K562 (cell line): ENCODE measurements at regions not wholly inside any gene's neighbourhood (a gene's known extent, or its start where the extent isn't known, plus 50 kb on each side); places are given as distances from the start of the nearest gene placed in this dataset.

Experiments
- ATAC-seq: fragments of 200-7000 bp; cut with Tn5 transposase; 3 replicates; pipeline ENCODE4 v1.9.1; 2020; ENCODE audit warnings: moderate library complexity
- BruUV-seq: library from RNA; stranded (reverse); fragments of 400-500 nt; replicated peaks from 2 replicates; lab custom pipeline; 2021; lab: Mats Ljungman, UMichigan
- CTCF ChIA-PET: fragments of 300-600 bp; formaldehyde crosslinking; extraction: SDS; loops from one replicate; lab custom pipeline; 2021; ENCODE audit warnings: low intra/inter-chr PET ratio; lab: Yijun Ruan, JAX
- POLR2A ChIA-PET: fragments of 300-600, 350-650 bp; sonication (Branson Sonifier 250); formaldehyde crosslinking; extraction: SDS; loops from one replicate; lab custom pipeline; 2021; ENCODE audit warnings: antibody characterized with exemption, inconsistent platforms; lab: Yijun Ruan, JAX
- DNase-seq, 4 experiments: peaks; one replicate each; pipeline versions ENCODE4 v3.0.0 to v3.0.0-alpha.2; 2011 to 2018; ENCODE audit warnings: low spot score in 3 of 4, mixed read lengths in 3 of 4; ENCODE audit errors: extremely low read depth in 1 of 4
- FAIRE-seq: peaks from 2 replicates; lab custom pipeline; 2011; peaks lifted over from hg19 to GRCh38; lab: Jason Lieb, UNC
- H2AFZ ChIP-seq: 2 replicates; pipeline ENCODE4 v1.6.0; 2011; ENCODE audit warnings: low read depth, low read length, control low read depth, inconsistent platforms
- H3K27ac ChIP-seq: fragments of 200-600 bp; 3 replicates; pipeline ENCODE4 v1.8.0; 2011; ENCODE audit warnings: low read depth, mild to moderate bottlenecking, control low read depth, inconsistent platforms, low read length, moderate library complexity, mixed read lengths; ENCODE audit errors: extremely low read depth
- H3K27me3 ChIP-seq, 2 experiments: fragments of 300-600 bp in 1 of 2; 2 replicates in 1 of 2; 3 replicates in 1 of 2; pipeline versions ENCODE4 v1.6.0 to v1.8.0; 2011; ENCODE audit warnings: inconsistent platforms in 2 of 2, low read length in 2 of 2, mild to moderate bottlenecking in 1 of 2, mixed read lengths in 1 of 2, moderate library complexity in 1 of 2; ENCODE audit not compliant: control insufficient read depth in 2 of 2, insufficient read depth in 2 of 2
- H3K36me3 ChIP-seq: fragments of 300-600 bp; 3 replicates; pipeline ENCODE4 v1.8.0; 2011; ENCODE audit warnings: mild to moderate bottlenecking, low read length, inconsistent platforms; ENCODE audit not compliant: control insufficient read depth, insufficient read depth
- H3K4me1 ChIP-seq, 2 experiments: fragments of 200-600 bp in 1 of 2; replicated peaks in 1 of 2; 2 replicates in 1 of 2; 3 replicates in 1 of 2; pipeline versions ENCODE4 v1.5.1 to v1.8.0; 2011; ENCODE audit warnings: inconsistent platforms in 2 of 2, low read length in 2 of 2, mild to moderate bottlenecking in 1 of 2, mixed read lengths in 1 of 2, moderate library complexity in 1 of 2; ENCODE audit not compliant: control insufficient read depth in 2 of 2, insufficient read depth in 2 of 2
- H3K4me2 ChIP-seq: 2 replicates; pipeline ENCODE4 v1.6.1; 2011; ENCODE audit warnings: low read length, control low read depth, inconsistent platforms, mixed read lengths; ENCODE audit not compliant: insufficient read depth
- H3K4me3 ChIP-seq: fragments of 200-600 bp; sonication (generic), shearing (Covaris generic); 2 replicates; pipeline ENCODE4 v1.5.1; 2016; ENCODE audit warnings: control low read depth, inconsistent platforms
- H3K79me2 ChIP-seq: fragments of 200-600 bp; 3 replicates; pipeline ENCODE4 v1.8.0; 2011; ENCODE audit warnings: low read length, inconsistent platforms; ENCODE audit not compliant: control insufficient read depth, insufficient read depth
- H3K9ac ChIP-seq, 2 experiments: 2 replicates each; pipeline versions ENCODE4 v1.6.0 to v1.6.1; 2011; ENCODE audit warnings: low read depth in 2 of 2, low read length in 2 of 2, control low read depth in 1 of 2, inconsistent platforms in 1 of 2, mild to moderate bottlenecking in 1 of 2, mixed read lengths in 1 of 2; ENCODE audit not compliant: insufficient read depth in 1 of 2
- H3K9me1 ChIP-seq: one replicate; pipeline ENCODE4 v1.6.0; 2011; ENCODE audit warnings: inconsistent platforms, mild to moderate bottlenecking, low read length, moderate library complexity; ENCODE audit not compliant: control insufficient read depth, insufficient read depth
- H3K9me3 ChIP-seq: replicated peaks from 2 replicates; pipeline ENCODE4 v1.5.1; 2011; ENCODE audit warnings: low read depth, low read length, inconsistent platforms; ENCODE audit not compliant: control insufficient read depth, insufficient read depth
- H4K20me1 ChIP-seq: replicated peaks from 2 replicates; pipeline ENCODE4 v1.6.1; 2011; ENCODE audit warnings: low read length, inconsistent platforms, mixed read lengths; ENCODE audit not compliant: control insufficient read depth, insufficient read depth
- BCL6 ChIP-seq: fragments of 250-450 bp; sonication (Bioruptor Pico); IDR thresholded peaks from 2 replicates; pipeline ENCODE4 v1.4.0; 2020
- CSDE1 ChIP-seq, 2 experiments: fragments of 450-650 bp; IDR thresholded peaks; 2 replicates each; pipeline ENCODE4 v1.6.1; 2016; ENCODE audit warnings: mild to moderate bottlenecking in 1 of 2
- CTCF ChIP-seq, 3 experiments: IDR thresholded peaks in 2 of 3; conservative IDR thresholded peaks in 1 of 3; 2 replicates each; pipeline ENCODE4 v1.5.1; 2011 to 2012; ENCODE audit warnings: low read length in 3 of 3, mild to moderate bottlenecking in 3 of 3, control low read depth in 2 of 3, improper control_type of control experiment in 1 of 3, inconsistent platforms in 1 of 3, low read depth in 1 of 3, mixed read lengths in 1 of 3, moderate library complexity in 1 of 3; ENCODE audit not compliant: insufficient read depth in 2 of 3
- ELF1 ChIP-seq: fragments of 200-800 bp; sonication (Bioruptor generic); IDR thresholded peaks from 2 replicates; pipeline ENCODE4 v1.6.1; 2016; ENCODE audit warnings: missing genetic modification characterization, missing compliant biosample characterization
- ERF ChIP-seq: fragments of 450-650 bp; formaldehyde crosslinking; IDR thresholded peaks from 2 replicates; pipeline ENCODE4 v1.4.0; 2020; ENCODE audit warnings: mild to moderate bottlenecking, mixed read lengths
- GABPB2 ChIP-seq: fragments of 250-450 bp; sonication (Bioruptor Pico); conservative IDR thresholded peaks from 2 replicates; pipeline ENCODE4 v1.5.1; 2021; ENCODE audit warnings: mild to moderate bottlenecking
- NUFIP1 ChIP-seq: fragments of 450-650 bp; IDR thresholded peaks from 2 replicates; pipeline ENCODE4 v1.6.1; 2018; ENCODE audit not compliant: partially characterized antibody
- ZNF197 ChIP-seq: fragments of 200-800 bp; sonication (Bioruptor generic); IDR thresholded peaks from 2 replicates; pipeline ENCODE4 v1.6.1; 2016; ENCODE audit warnings: low read depth, missing genetic modification characterization, missing compliant biosample characterization
- ZNF384 ChIP-seq: IDR thresholded peaks from 2 replicates; pipeline ENCODE4 v1.6.1; 2012; ENCODE audit warnings: low read depth, low read length, improper control_type of control experiment
- ZNF75A ChIP-seq: fragments of 450-650 bp; formaldehyde crosslinking; IDR thresholded peaks from 2 replicates; pipeline ENCODE4 v1.4.0; 2020; ENCODE audit warnings: mild to moderate bottlenecking
- ZNF764 ChIP-seq: fragments of 250-450 bp; sonication (Bioruptor Pico); IDR thresholded peaks from 2 replicates; pipeline ENCODE4 v1.4.0; 2020; ENCODE audit warnings: low read depth, mild to moderate bottlenecking, moderate library complexity
- WGBS: fragments of 100-300 bp; shearing (Covaris generic); methylation state at CpG from one replicate; pipeline ENCODE4 v1.1.6; 2016; ENCODE audit warnings: low coverage, mixed read lengths; ENCODE audit not compliant: insufficient coverage; ENCODE audit errors: missing lambda C conversion rate; 5-methylcytosine and 5-hydroxymethylcytosine counted together
- in situ Hi-C: fragments of 300-500 bp; cut with MboI; formaldehyde crosslinking; loops from 4 replicates; pipeline ENCODE4 v1.15.0; 2018; ENCODE audit warnings: inconsistent platforms, mixed read lengths
- intact Hi-C: fragments of 100-400 bp; cut with micrococcal nuclease; formaldehyde crosslinking; loops from 2 replicates; pipeline ENCODE4 v1.14.2; 2022
- TF ChIP-seq, protein P1 (sequence below): fragments of 450-650 bp; IDR thresholded peaks from one replicate; pipeline ENCODE4 v1.6.1; 2018; ENCODE audit warnings: mild to moderate bottlenecking, moderate library complexity; ENCODE audit not compliant: partially characterized antibody
- TF ChIP-seq, protein P2 (sequence below), 2 experiments: fragments of 450-650 bp; conservative IDR thresholded peaks; 2 replicates each; pipeline ENCODE4 v1.6.1; 2017; ENCODE audit warnings: mild to moderate bottlenecking in 2 of 2, moderate library complexity in 2 of 2

DNA sequence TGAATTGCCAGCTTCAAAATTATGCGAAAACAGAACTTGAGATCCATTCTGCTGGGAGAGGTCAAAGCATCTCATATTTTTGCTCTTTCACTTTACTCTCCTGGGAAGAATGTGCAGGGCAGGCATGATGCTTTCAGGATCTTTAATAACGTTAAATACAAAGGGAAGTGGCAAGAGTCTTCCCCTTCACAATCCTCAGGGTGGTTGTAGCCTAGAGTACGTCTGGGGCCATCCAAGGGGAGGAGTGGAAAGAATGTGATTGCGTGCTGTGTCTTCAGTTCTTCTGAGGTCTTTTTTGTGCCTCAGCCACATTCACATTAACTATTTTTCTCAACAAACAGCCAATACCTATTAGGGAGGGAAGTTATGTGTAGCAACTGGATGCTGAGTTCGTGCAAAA is 207.3 kb downstream of the HGF start:
- no peaks in the 10 kb centered on the region for H3K79me2 ChIP-seq
- ChIA-PET POLR2A (no interaction called here), CTCF (no interaction called here)
- H3K9ac ChIP-seq, result no peak overlapping the region
- 0% methylated on average over 5 of the region's 5 CpGs for WGBS
- H4K20me1 ChIP-seq, result no peaks in the 10 kb centered on the region
- no peak overlapping the region for H2AFZ ChIP-seq
- intact Hi-C loops, result no loop called here
- no peaks in the 10 kb centered on the region for H3K9me1 ChIP-seq
- ATAC-seq (no peak), DNase-seq (no peak), FAIRE-seq (no peak)
- no peaks in the 10 kb centered on the region for H3K27me3 ChIP-seq
- no peak overlapping the region for H3K27ac ChIP-seq
- 0 out of 2 replicates have a peak, but pooled peaks cover 2% of the 10 kb centered on the region for H3K9me3 ChIP-seq
- in situ Hi-C loops, result no loop called here
- BruUV-seq, result no TSS peak
- H3K36me3 ChIP-seq, result no peaks in the 10 kb centered on the region
- TF ChIP-seq ZNF197 (CRISPR knock-in tag) (no peak), ZNF764 (CRISPR knock-in tag) (no peak)
- TF ChIP-seq, protein P1, sequence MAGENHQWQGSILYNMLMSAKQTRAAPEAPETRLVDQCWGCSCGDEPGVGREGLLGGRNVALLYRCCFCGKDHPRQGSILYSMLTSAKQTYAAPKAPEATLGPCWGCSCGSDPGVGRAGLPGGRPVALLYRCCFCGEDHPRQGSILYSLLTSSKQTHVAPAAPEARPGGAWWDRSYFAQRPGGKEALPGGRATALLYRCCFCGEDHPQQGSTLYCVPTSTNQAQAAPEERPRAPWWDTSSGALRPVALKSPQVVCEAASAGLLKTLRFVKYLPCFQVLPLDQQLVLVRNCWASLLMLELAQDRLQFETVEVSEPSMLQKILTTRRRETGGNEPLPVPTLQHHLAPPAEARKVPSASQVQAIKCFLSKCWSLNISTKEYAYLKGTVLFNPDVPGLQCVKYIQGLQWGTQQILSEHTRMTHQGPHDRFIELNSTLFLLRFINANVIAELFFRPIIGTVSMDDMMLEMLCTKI, result no peak
- H3K4me3 ChIP-seq, result no peak overlapping the region
- H3K4me2 ChIP-seq, result no peak overlapping the region
- H3K4me1 ChIP-seq, result no peaks in the 10 kb centered on the region

- H3K27me3 ChIP-seq, result no peaks in the 10 kb centered on the region
- TF ChIP-seq ZNF384 (no peak), GABPB2 (no peak), CSDE1 (IDR thresholded peaks at IDR 0.05) (no peak), NUFIP1 (no peak), ERF (CRISPR knock-in tag) (no peak), BCL6 (CRISPR knock-in tag) (no peak), ZNF75A (CRISPR knock-in tag) (no peak), CTCF (IDR thresholded peaks at IDR 0.05 in 2 of 3, conservative IDR thresholded peaks at IDR 0.05 in 1 of 3; ENCODE audit: insufficient read depth in 2 of 3, low read depth in 1 of 3, low read length in 3 of 3) (no peak), ELF1 (tag) (no peak)
- TF ChIP-seq, protein P2, sequence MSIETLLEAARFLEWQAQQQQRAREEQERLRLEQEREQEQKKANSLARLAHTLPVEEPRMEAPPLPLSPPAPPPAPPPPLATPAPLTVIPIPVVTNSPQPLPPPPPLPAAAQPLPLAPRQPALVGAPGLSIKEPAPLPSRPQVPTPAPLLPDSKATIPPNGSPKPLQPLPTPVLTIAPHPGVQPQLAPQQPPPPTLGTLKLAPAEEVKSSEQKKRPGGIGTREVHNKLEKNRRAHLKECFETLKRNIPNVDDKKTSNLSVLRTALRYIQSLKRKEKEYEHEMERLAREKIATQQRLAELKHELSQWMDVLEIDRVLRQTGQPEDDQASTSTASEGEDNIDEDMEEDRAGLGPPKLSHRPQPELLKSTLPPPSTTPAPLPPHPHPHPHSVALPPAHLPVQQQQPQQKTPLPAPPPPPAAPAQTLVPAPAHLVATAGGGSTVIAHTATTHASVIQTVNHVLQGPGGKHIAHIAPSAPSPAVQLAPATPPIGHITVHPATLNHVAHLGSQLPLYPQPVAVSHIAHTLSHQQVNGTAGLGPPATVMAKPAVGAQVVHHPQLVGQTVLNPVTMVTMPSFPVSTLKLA (conservative IDR thresholded peaks at IDR 0.05), result no peak
These were observed 209.1 kb downstream of the HGF start for GRCh38 chr7:81560708-81561107.

More at GRCh38 chr7:81560708-81561107, 209.1 kb downstream of the HGF start:
- in situ Hi-C loops (no loop called here), intact Hi-C loops (no loop called here)
- Histone ChIP-seq H3K9ac (no peak overlapping the region), H4K20me1 (no peaks in the 10 kb centered on the region), H3K36me3 (no peaks in the 10 kb centered on the region), H3K4me3 (no peak overlapping the region), H3K79me2 (no peaks in the 10 kb centered on the region), H3K9me1 (no peaks in the 10 kb centered on the region), H2AFZ (no peak overlapping the region), H3K27ac (no peak overlapping the region), H3K9me3 (0 out of 2 replicates have a peak, but pooled peaks cover 2% of the 10 kb centered on the region), H3K4me1 (no peaks in the 10 kb centered on the region), H3K4me2 (no peak overlapping the region)
- CTCF ChIA-PET, result no interaction called here
- BruUV-seq, result no TSS peak
- POLR2A ChIA-PET, result no interaction called here
- DNase-seq (no peak), ATAC-seq (no peak), FAIRE-seq (no peak)
- WGBS, result 0% methylated on average over 5 of the region's 5 CpGs
